Activated naive CD4-positive, alpha-beta T cell treated with anti-CD3 and anti-CD28 coated beads, Interleukin-2, amount 10 ng/mL, durations not matched to agents 7 days and 5 days (primary cell): ENCODE measurements at regions not wholly inside any gene's neighbourhood (a gene's known extent, or its start where the extent isn't known, plus 50 kb on each side); places are given as distances from the start of the nearest gene placed in this dataset.
"Not testable (repeated sequence)": the region's sequence is repeated elsewhere in the genome, so short reads cannot be mapped to it uniquely, and the experiment has no call there.

Source experiments
- CTCF ChIA-PET: fragments of 350-600 bp; sonication (Branson Sonifier 250); formaldehyde crosslinking; loops from one replicate; lab custom pipeline; 2021; ENCODE audit warnings: antibody characterized with exemption; lab: Charles Lee
- DNase-seq: peaks from one replicate; pipeline ENCODE4 v3.0.0-alpha.2; 2020
- H3K27ac Mint-ChIP-seq: one replicate; pipeline ENCODE4 v1.8.0; 2021; ENCODE audit warnings: mild to moderate bottlenecking, moderate library complexity, mixed read lengths
- H3K27me3 Mint-ChIP-seq: one replicate; pipeline ENCODE4 v1.8.0; 2021; ENCODE audit warnings: mild to moderate bottlenecking, mixed read lengths
- H3K36me3 Mint-ChIP-seq: one replicate; pipeline ENCODE4 v1.8.0; 2021; ENCODE audit warnings: mixed read lengths
- H3K4me1 Mint-ChIP-seq: one replicate; pipeline ENCODE4 v1.8.0; 2021; ENCODE audit warnings: mixed read lengths
- H3K4me3 Mint-ChIP-seq: one replicate; pipeline ENCODE4 v1.8.0; 2021; ENCODE audit warnings: mild to moderate bottlenecking, moderate library complexity, mixed read lengths
- H3K9me3 Mint-ChIP-seq: one replicate; pipeline ENCODE4 v1.8.0; 2021; ENCODE audit warnings: mixed read lengths

DNA sequence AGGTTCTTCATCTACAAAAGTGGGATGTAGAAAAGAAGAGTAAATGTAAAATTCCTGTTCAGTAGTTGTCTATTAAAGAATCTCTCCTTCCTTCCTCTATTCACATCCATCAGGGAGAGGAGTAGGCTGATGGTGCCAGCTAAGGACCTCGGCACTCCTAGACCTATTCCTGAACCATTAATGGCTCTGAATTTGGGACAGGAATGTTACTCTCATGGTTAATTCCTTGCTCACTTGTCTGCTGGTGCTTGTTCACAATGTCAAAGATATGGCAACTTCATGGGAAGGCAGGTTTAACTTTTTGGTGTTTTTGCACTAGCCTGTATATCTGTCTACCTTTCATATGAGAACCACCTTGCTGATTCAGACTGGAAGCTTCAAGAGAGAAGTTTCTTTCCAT lies 206.6 kb downstream of the DAD1 start:
- Mint-ChIP-seq H3K36me3 (no peaks in the 10 kb centered on the region), H3K4me3 (no peak overlapping the region), H3K9me3 (no peaks in the 10 kb centered on the region), H3K27me3 (no peaks in the 10 kb centered on the region), H3K27ac (no peak overlapping the region), H3K4me1 (no peaks in the 10 kb centered on the region)
- no peak for DNase-seq
- CTCF ChIA-PET = no interaction called here

DNA sequence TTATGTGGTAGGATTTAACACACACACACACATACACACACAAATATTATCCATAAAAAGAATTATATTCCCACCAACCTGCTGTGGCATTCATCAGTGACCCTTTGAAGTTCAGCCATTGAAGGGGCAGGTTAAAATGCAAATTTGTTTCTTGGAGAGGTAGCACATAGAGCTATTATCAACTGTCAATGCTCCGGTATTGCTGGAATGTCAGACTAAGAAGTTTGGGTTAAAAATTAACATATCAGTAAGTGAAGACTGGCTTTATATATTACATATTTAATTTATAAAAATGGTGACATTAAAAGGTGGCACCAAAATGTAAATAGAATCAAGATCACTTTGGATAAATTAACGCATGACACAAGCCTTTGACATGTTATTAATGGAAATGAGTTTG lies 207.3 kb downstream of the DAD1 start:
- Mint-ChIP-seq H3K9me3 (no peaks in the 10 kb centered on the region), H3K36me3 (no peaks in the 10 kb centered on the region), H3K27me3 (no peaks in the 10 kb centered on the region), H3K4me3 (no peak overlapping the region), H3K4me1 (no peaks in the 10 kb centered on the region), H3K27ac (no peak overlapping the region)
- CTCF ChIA-PET = no interaction called here
- DNase-seq = no peak

DNA sequence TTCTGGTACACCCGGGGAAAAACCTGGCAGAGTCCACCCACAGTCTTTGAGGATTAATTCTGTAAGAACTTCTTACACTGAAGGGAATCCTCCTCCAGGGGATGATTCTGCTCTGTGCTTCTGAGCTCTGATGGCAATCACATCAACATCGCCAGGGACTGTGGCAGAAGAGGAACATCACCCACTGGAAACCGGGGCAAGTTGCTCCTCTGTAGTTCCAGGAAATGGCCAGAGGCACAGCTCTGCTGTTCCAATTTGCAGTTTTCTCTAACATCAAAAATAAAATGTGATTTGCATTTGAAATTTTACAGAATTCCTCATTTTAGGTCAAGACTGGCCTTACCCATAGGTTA lies 207.6 kb downstream of the DAD1 start:
- Mint-ChIP-seq H3K27ac (no peak overlapping the region), H3K27me3 (no peaks in the 10 kb centered on the region), H3K36me3 (no peaks in the 10 kb centered on the region), H3K9me3 (no peaks in the 10 kb centered on the region), H3K4me1 (no peaks in the 10 kb centered on the region), H3K4me3 (no peak overlapping the region)
- CTCF ChIA-PET = no interaction called here
- DNase-seq = no peak

- H3K36me3 Mint-ChIP-seq = no peaks in the 10 kb centered on the region
- CTCF ChIA-PET = no interaction called here
- no peak overlapping the region for H3K27ac Mint-ChIP-seq
- H3K9me3 Mint-ChIP-seq = no peaks in the 10 kb centered on the region
- no peaks in the 10 kb centered on the region for H3K4me1 Mint-ChIP-seq
- no peak for DNase-seq
- H3K27me3 Mint-ChIP-seq = no peaks in the 10 kb centered on the region
- no peak overlapping the region for H3K4me3 Mint-ChIP-seq
Observed at GRCh38 chr14:22380571-22381407, 208.2 kb downstream of the DAD1 start.

DNA sequence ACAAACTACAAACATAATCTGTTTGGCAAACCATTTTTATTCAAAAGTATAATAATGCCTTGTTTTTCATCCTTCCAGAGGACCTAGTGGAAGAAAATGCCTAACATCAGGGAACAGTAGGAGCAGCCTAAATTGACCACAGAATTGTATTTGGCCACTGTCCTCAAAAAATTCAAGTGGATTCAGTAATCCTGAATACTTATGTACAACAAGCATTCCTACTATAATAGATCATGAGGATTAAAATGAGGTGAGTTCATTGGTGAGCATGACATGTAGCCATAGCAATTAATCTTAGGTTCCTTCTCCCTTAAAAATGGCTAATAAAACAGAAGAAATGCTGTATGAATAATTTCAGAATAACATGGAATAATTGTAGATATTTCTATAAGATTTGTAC lies 209.3 kb downstream of the DAD1 start:
- H3K36me3 Mint-ChIP-seq = no peaks in the 10 kb centered on the region
- H3K4me1 Mint-ChIP-seq = no peaks in the 10 kb centered on the region
- H3K4me3 Mint-ChIP-seq = no peak overlapping the region
- DNase-seq = no peak
- CTCF ChIA-PET = no interaction called here
- no peak overlapping the region for H3K27ac Mint-ChIP-seq
- H3K9me3 Mint-ChIP-seq = no peaks in the 10 kb centered on the region
- H3K27me3 Mint-ChIP-seq = no peaks in the 10 kb centered on the region

- no peaks in the 10 kb centered on the region for H3K4me1 Mint-ChIP-seq
- no peaks in the 10 kb centered on the region for H3K36me3 Mint-ChIP-seq
- H3K4me3 Mint-ChIP-seq = no peak overlapping the region
- DNase-seq = no peak
- no peaks in the 10 kb centered on the region for H3K27me3 Mint-ChIP-seq
- CTCF ChIA-PET = no interaction called here
- no peak overlapping the region for H3K27ac Mint-ChIP-seq
- H3K9me3 Mint-ChIP-seq = no peaks in the 10 kb centered on the region
Observed at GRCh38 chr14:22378181-22378580, 210.8 kb downstream of the DAD1 start.

- no peak for DNase-seq
- H3K4me3 Mint-ChIP-seq = no peak overlapping the region
- CTCF ChIA-PET = no interaction called here
- H3K27me3 Mint-ChIP-seq = no peaks in the 10 kb centered on the region
- H3K4me1 Mint-ChIP-seq = no peaks in the 10 kb centered on the region
- no peak overlapping the region for H3K27ac Mint-ChIP-seq
- H3K9me3 Mint-ChIP-seq = no peaks in the 10 kb centered on the region
- H3K36me3 Mint-ChIP-seq = no peaks in the 10 kb centered on the region
Observed at GRCh38 chr14:22375321-22375930, 213.6 kb downstream of the DAD1 start.

GRCh38 chr14:22370084-22370847 lies 218.8 kb downstream of the DAD1 start:
- DNase-seq = no peak
- H3K27me3 Mint-ChIP-seq = no peaks in the 10 kb centered on the region
- H3K9me3 Mint-ChIP-seq = no peaks in the 10 kb centered on the region
- no peaks in the 10 kb centered on the region for H3K4me1 Mint-ChIP-seq
- no peak overlapping the region for H3K27ac Mint-ChIP-seq
- CTCF ChIA-PET = no interaction called here
- H3K36me3 Mint-ChIP-seq = no peaks in the 10 kb centered on the region
- no peak overlapping the region for H3K4me3 Mint-ChIP-seq

- CTCF ChIA-PET = no interaction called here
- Mint-ChIP-seq H3K9me3 (no peaks in the 10 kb centered on the region), H3K4me3 (no peak overlapping the region), H3K27me3 (no peaks in the 10 kb centered on the region), H3K27ac (no peak overlapping the region), H3K4me1 (no peaks in the 10 kb centered on the region), H3K36me3 (no peaks in the 10 kb centered on the region)
- no peak for DNase-seq
Observed at GRCh38 chr14:22358726-22359125, 230.3 kb downstream of the DAD1 start.

- H3K4me3 Mint-ChIP-seq, H3K27ac Mint-ChIP-seq, H3K36me3 Mint-ChIP-seq, H3K27me3 Mint-ChIP-seq, H3K4me1 Mint-ChIP-seq, DNase-seq, CTCF ChIA-PET, H3K9me3 Mint-ChIP-seq: not testable (repeated sequence)
Observed at GRCh38 chr14:22349281-22349680, 239.7 kb downstream of the DAD1 start.

- CTCF ChIA-PET = no interaction called here
- Mint-ChIP-seq H3K4me1 (no peaks in the 10 kb centered on the region), H3K9me3 (no peaks in the 10 kb centered on the region), H3K4me3 (no peak overlapping the region), H3K27ac (no peak overlapping the region), H3K27me3 (no peaks in the 10 kb centered on the region), H3K36me3 (no peaks in the 10 kb centered on the region)
- DNase-seq = no peak
Observed at GRCh38 chr14:22344673-22345072, 244.4 kb downstream of the DAD1 start.

GRCh38 chr14:22344209-22344608 lies 244.8 kb downstream of the DAD1 start:
- not testable (repeated sequence) for H3K27ac Mint-ChIP-seq, H3K4me3 Mint-ChIP-seq

GRCh38 chr14:22341049-22341448 lies 248.0 kb downstream of the DAD1 start:
- no peaks in the 10 kb centered on the region for H3K4me1 Mint-ChIP-seq
- no peak for DNase-seq
- CTCF ChIA-PET = no interaction called here
- H3K4me3 Mint-ChIP-seq = no peak overlapping the region
- H3K27ac Mint-ChIP-seq = no peak overlapping the region
- no peaks in the 10 kb centered on the region for H3K9me3 Mint-ChIP-seq
- H3K36me3 Mint-ChIP-seq = no peaks in the 10 kb centered on the region
- H3K27me3 Mint-ChIP-seq = no peaks in the 10 kb centered on the region

More at GRCh38 chr14:22344209-22344608, 244.8 kb downstream of the DAD1 start:
- DNase-seq, H3K36me3 Mint-ChIP-seq, H3K27me3 Mint-ChIP-seq, H3K4me1 Mint-ChIP-seq, H3K9me3 Mint-ChIP-seq, CTCF ChIA-PET: not testable (repeated sequence)

DNA sequence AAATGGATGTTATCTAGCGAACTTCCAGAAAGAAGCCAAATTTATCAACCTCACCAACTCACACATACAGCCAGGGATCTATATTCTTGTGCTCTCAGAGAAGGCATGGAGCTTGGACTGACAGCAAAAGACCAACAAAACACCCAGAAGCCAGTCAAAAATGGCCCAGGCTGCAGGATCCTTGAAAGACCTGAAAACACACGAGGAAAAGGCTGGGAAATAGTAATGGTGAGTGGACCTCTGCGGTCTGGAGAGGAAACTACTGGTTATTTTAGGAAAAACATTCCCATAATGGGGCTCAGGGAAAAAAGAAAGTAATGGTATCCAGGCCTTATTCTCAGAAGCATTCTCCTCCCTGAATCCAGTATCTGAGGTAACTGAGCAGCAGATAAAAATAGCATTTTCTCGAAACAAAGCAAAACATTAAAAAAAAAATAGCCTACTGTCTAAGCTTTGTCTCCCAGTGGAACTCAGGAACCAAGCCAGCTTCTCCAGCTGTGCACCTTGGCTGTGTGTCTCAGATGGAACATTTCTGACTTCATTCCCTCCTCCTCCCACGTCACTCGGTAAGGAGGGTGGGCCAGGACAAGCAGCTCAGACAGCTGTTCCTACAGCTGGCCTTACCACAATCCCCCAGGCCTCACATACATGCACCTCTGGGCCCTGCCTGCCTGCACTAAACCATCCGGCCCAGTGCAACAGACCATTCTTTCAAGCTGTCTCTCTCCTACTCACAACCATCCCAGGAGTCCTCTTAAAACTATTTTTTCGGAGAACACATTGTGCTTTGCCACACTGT lies 249.9 kb downstream of the DAD1 start:
- Mint-ChIP-seq H3K27me3 (no peaks in the 10 kb centered on the region), H3K4me1 (no peaks in the 10 kb centered on the region), H3K27ac (no peak overlapping the region), H3K36me3 (no peaks in the 10 kb centered on the region), H3K9me3 (no peaks in the 10 kb centered on the region), H3K4me3 (no peak overlapping the region)
- DNase-seq = no peak
- CTCF ChIA-PET = no interaction called here
